IPS-NIHi11 (cell line): ENCODE measurements at regions not wholly inside any gene's neighbourhood (a gene's known extent, or its start where the extent isn't known, plus 50 kb on each side); places are given as distances from the start of the nearest gene placed in this dataset.
A peak's percentile ranks its signal among the peaks of the same experiment; 100 is the strongest.
"Not testable (repeated sequence)": the region's sequence is repeated elsewhere in the genome, so short reads cannot be mapped to it uniquely, and the experiment has no call there.

Experiments
- DNase-seq: peaks from one replicate; pipeline ENCODE4 v3.0.0; 2012; ENCODE audit warnings: mixed read lengths, low spot score

DNA sequence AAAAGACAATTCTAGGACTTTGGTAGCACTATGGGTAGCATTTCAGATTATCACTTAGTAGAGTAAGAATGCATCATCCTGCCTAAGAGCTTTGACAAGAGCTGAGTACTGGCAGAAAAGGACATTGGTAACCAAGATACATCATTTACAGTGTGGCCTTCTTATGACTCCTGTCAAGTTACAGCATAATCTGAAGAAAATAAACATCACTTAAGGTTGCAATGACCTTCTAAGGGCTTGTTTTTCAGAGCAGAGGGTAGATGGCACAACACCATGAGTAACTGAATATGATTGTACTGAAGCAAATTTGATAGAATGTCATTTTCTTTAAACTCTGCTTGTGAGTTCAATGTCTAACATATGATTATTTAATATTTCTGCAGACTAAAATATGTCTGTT, 822.6 kb downstream of the TBC1D32 start:
- DNase-seq = no peak

- no peak for DNase-seq
Measured at GRCh38 chr6:120498711-120499110, 835.6 kb downstream of the TBC1D32 start.

- no peak for DNase-seq
Measured at GRCh38 chr6:120496661-120497060, 837.6 kb downstream of the TBC1D32 start.

- DNase-seq = no peak
Measured at GRCh38 chr6:120493505-120493904, 840.8 kb downstream of the TBC1D32 start.

DNA sequence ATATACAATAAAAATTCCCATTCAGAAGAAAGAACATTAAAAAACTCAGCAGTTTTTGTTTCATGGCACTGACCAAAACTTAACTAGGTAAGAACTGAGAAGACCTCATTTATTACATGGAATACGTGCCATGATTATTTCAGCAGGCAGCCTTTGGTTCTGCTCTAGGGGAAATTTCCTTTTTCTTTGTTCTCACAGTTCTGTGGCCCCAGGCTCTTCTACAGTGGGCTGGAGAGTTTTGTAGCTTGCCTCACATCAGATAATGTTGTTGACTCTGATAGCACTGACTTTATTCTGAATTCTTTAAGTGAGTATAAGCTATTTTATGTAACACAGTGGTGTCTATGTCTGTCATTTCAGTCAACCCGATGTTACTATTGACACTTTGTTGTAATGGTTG, 844.3 kb downstream of the TBC1D32 start:
- no peak for DNase-seq

GRCh38 chr6:120484146-120484545, 850.1 kb downstream of the TBC1D32 start:
- no peak for DNase-seq

DNA sequence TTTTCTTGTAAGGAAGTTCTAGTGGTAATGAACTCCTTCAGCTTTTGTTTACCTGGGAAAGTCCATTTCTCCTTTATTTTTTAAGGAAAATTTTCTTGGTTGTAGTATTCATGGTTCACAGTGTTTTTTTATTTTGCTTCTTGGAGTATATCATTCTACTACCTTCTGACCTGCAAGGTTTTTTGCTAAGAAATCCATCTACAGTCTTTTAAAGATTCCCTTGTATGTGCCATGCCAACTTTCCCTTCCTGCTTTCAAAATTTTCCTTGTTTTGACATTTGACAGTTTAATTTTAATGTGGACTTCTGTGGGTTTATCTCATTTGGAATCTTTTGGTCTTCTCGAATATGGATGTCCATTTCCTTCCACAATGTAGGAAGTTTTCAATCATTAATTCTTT, 855.6 kb downstream of the TBC1D32 start:
- no peak for DNase-seq

DNA sequence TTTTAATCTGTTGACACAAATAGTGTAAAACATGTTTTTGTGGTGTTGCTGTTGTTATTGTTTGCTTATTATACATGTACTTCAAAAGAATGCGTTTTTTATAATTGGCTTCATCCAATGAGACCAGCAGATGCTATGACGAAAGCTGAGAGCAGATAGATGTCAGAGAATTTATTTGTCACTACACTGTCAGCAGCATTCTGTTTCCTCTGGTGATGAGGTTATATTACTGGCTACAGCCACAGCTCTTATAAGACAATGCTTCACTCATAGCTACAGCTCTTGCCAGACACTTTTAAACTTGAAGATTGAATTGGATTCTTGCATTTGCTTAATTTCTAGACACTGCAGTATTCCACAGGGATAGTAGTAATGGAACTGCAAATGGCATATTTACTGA, 860.5 kb downstream of the TBC1D32 start:
- no peak for DNase-seq

DNA sequence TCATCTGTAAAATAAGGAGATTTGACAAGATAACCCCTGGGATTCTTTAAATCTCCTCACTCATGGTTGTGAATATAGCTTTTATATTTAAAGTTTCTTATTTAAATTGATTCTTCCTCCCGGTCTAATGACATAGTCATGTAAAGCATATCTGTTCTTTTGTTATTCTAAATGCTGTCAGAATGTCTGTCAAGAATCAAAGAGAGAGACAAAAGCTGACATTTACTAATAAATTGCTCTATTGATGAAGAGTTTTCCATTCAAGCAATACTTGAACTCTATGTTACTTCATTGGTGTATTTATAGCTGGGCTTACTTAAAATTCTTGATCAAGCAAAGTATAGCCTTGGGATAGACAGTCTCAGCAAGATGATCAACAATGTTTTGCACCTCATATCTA, 865.8 kb downstream of the TBC1D32 start:
- DNase-seq = no peak

DNA sequence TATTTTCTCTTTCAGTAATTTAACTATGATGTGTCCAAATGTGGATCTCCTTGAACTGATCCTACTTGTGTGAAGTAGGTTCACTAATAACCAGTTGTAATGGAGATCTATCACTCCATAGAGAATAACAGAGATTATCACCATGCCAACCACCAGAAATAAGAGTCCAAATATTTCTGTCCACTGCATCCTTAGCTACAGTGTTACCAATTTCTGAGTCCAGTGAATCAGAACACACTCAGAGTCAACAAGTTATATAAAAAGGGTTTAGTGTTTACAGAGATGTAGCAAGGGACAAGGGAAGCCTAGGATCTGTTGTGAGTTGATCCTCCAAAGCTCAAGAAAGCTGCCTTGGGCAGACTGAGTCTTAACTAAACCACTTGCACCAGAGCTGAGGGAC, 882.8 kb downstream of the TBC1D32 start:
- DNase-seq = no peak

- no peak for DNase-seq
Measured at GRCh38 chr6:120447605-120448004, 886.7 kb downstream of the TBC1D32 start.

- DNase-seq = not testable (repeated sequence)
Measured at GRCh38 chr6:120432840-120433239, 901.4 kb downstream of the TBC1D32 start.

DNA sequence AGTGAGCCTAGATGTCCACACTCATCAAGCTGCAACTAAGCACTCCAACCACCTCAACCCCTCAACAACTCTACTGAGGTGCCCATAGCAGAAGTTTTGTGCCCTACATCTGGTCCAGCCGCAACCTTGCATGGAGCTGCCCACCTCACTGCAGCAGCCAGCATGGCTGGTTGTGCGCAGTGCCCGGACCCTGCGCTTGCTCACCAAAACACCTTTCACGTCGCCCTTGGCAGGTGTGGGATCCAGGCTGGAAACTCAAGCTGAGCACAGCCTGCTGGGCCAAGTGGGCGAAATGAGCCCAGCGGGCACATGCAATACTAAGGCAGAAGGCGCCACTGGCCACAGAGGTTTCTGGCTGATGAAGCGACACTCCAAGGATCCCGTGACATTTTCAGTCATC, 902.4 kb downstream of the TBC1D32 start:
- DNase-seq = no peak

- no peak for DNase-seq
Measured at GRCh38 chr6:120411394-120411793, 922.9 kb downstream of the TBC1D32 start.

DNA sequence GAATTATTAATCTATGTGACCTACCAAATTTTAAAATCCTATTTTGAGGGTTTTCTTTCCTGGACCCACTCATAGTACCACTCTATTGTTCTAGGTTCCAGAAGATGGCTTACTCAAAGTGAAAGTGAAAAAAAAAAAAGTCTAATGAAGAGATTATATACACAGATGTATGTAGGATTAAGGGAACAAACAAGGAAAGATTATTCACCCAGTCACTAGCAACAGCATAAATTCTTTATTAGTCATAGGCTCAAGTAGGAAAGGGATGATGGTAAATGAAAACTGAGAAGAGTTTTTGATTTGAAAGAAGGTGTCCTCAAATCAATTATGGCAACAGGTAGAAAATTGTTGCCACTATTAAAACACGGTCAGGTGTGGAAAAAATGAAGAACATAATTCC, 923.7 kb downstream of the TBC1D32 start:
- DNase-seq = no peak

DNA sequence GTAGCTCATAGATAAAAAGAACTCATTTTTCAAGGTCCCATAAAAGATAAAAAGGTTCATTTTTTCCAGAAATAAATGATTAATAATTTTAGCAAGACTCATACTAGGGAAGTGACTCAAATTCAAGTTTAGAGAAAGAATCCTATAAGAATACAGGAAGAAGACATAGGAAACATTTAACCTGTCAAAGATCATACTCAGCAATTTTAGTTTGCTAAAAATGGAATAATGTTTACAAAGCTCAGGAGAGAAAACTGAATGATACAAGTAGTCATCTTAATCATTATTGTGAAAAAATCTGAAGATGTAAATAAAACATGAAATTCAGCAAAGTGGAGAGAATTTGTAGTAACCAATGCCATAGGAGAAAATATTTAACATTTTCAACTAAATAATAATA, 926.6 kb downstream of the TBC1D32 start:
- DNase-seq = no peak

GRCh38 chr6:120405947-120406346, 928.3 kb downstream of the TBC1D32 start:
- DNase-seq = peak; percentile 49

- DNase-seq = no peak
Measured at GRCh38 chr6:120395784-120396183, 938.5 kb downstream of the TBC1D32 start.

GRCh38 chr6:120395330-120395729, 939.0 kb downstream of the TBC1D32 start:
- no peak for DNase-seq

GRCh38 chr6:120392941-120393340, 941.3 kb downstream of the TBC1D32 start:
- no peak for DNase-seq

DNA sequence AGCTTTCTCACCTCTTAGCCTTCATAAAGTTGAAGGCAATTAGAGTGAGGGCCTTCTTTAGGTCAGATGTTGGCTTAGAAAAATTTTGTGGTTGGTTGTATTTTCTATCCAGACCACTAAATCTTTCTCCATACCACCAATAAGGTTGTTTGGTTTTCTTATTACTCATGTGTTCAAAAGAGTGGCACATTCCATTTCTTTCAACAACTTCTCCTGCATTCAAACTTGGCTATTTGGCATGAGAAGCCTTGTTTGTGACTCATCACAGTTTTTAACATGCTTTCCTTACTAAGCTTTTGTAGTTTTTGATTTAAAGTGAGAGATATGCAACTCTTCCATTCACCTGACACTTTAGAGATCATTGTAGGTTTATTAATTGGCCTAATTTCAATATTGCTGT, 949.6 kb downstream of the TBC1D32 start:
- DNase-seq = no peak

DNA sequence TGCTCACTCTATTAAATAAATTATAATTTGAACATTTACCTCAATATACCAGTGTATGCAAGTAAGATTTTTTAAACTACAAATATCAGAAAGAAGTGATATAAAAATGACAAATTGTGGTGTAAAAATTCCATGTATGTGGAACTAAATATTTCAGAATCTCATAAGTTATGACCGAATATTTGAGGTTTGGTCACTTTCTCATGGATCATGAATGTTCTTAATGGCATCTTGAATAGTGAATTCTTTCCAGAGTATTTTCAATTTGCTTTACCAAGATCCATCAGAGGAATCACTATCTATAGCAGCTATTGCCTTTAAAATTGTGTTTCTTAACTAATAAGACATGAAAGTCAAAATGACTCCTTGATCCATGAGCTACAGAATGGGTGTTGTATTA, 950.6 kb downstream of the TBC1D32 start:
- no peak for DNase-seq

GRCh38 chr6:120378582-120379220, 955.6 kb downstream of the TBC1D32 start:
- DNase-seq = peak; percentile 59

- DNase-seq = no peak
Measured at GRCh38 chr6:120373185-120373584, 961.1 kb downstream of the TBC1D32 start.

- no peak for DNase-seq
Measured at GRCh38 chr6:120363429-120363828, 970.9 kb downstream of the TBC1D32 start.
